ENCODE measurements at regions not wholly inside any gene's neighbourhood (a gene's known extent, or its start where the extent isn't known, plus 50 kb on each side); places are given as distances from the start of the nearest gene placed in this dataset.

- no peak for DNase-seq (ENCODE audit: low spot score)
Measured at GRCh38 chr2:226680719-226681118, 118.9 kb downstream of the IRS1 start.

DNA sequence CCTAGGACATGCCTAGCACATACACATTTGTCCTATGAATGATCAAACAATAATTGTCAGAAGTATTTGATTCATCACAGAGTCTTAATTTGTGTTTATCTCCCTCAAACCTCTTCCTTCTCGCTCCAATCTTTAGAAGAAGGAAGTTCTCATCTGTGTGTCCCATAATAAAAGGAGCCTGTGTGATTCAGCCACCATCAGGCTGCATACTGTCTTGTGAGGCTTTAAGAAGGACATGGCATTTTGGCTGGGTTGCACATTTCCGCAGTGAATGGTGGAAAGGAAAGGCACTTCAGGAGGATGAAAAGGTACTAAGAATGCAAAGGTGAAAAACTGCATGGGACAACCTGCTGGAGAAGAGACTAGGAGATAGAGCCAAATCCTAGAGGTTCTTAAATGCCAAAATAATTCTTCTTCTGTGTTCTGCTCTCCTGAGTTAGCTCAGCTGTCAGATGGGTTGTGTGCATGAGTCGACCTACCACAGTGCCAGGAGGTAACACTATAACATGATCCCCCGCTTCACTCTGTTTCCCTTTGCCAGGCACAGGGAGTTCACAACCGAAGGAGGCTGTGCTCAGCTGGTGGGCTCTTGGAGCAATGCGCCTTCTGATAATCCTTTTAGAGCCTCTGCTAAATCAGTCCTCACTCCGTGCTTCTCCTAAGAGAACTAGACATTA lies 120.1 kb downstream of the IRS1 start:
- no peak for DNase-seq (ENCODE audit: low spot score)

DNA sequence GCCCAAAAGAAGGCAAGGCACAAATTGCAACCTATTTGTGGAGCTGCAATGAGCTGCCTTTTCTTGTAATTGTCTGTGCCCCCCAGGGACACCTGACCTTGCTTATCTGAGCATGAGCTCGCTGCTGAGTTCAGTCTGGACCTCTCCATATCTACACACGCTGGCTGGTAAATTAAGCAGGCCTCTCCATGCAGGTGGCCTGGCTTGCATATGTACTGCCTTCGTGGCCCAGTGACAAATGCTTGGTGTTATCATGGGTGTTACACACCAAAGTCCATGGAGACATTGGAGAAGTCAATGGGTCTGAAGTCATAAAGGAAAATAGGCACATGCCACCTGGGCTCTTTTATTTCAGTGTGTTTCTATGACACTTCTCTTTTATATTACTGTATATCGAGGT lies 121.2 kb downstream of the IRS1 start:
- DNase-seq (ENCODE audit: low spot score): no peak

DNA sequence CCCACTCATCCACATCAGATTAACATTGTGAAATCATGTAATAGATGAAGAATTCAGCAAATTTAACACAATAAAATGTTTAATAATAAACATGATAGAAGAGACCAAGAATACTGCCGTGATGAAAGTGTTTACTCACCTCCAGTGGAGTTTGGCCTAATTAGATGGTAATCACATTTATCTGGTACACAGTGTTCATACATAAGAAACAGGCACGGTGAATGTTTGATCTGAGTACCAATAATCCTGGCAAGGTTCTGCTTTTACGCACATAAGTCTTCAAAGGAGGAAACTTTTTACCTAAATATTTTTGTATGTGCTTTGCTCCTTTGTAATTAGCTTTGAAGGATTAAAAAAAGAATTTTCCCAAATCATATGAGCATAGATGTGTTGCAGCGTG lies 122.5 kb downstream of the IRS1 start:
- DNase-seq (ENCODE audit: low spot score): no peak

DNA sequence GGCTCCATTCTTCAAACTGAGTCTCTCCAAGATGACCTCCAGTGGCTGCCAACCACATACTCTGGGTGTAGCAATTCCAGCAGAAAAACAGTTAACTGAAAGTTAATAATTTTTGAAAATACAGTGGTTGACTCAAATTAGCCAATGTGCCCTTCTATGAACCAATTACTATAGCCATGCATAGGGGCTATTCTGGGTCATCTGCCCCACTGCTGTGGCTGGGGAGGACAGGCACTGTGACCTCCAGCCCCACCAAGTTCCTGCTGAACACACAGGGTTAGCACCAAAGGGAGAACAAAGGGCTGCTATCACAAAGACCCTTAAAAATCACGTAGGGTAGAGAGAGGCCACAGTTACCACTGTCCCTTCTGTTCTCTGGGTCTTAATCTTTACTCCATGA lies 123.0 kb downstream of the IRS1 start:
- no peak for DNase-seq (ENCODE audit: low spot score)

GRCh38 chr2:226674123-226674522 lies 125.5 kb downstream of the IRS1 start:
- DNase-seq (ENCODE audit: low spot score): no peak

DNA sequence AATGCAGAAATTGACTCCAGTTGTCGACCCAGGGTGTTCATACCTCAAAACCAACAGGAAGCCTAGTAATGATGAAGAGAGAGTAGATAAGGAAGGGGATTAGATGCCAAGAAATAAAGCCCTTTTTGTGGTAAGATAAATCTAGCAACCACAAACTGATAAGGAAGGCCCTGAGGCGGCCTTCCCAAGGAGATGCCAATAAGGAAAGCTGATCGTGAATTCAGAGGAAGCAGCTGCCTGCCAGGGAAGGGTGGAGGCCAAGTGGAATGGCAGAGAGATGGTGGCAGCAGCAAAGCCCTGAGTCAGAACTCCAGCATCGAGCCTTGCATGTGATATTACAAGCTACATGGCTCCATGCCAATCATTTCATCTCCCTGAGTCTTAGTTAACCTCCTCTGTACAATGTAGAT lies 126.3 kb downstream of the IRS1 start:
- no peak for DNase-seq (ENCODE audit: low spot score)

- no peak for DNase-seq (ENCODE audit: low spot score)
Measured at GRCh38 chr2:226671141-226671676, 128.4 kb downstream of the IRS1 start.

GRCh38 chr2:226669905-226670304 lies 129.7 kb downstream of the IRS1 start:
- no peak for DNase-seq (ENCODE audit: low spot score)

- DNase-seq (ENCODE audit: low spot score): no peak
Measured at GRCh38 chr2:226669249-226669648, 130.4 kb downstream of the IRS1 start.

GRCh38 chr2:226667736-226668135 lies 131.9 kb downstream of the IRS1 start:
- no peak for DNase-seq (ENCODE audit: low spot score)

- DNase-seq (ENCODE audit: low spot score): no peak
Measured at GRCh38 chr2:226665306-226665831, 134.3 kb downstream of the IRS1 start.

- DNase-seq (ENCODE audit: low spot score): no peak
Measured at GRCh38 chr2:226664661-226665060, 135.0 kb downstream of the IRS1 start.

DNA sequence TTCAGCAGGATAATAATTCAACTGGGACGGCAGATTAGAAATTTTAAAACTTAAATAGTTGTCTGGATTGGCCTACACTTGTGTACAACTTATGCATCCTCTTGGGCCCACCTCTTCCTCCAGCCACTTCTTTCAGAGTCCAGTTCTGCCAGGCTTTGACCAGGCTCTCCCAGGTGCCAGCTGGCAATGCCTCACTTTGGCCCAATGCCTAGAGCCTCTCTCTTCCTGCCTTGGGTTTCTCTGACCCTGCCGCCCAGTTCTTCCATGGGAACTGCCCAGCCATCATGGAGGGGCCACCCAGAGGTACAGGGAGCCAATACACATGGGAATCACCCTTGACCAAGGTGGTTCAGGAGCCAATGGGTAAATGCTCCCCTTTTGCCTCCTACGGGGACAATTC lies 135.5 kb downstream of the IRS1 start:
- DNase-seq (ENCODE audit: low spot score): no peak

DNA sequence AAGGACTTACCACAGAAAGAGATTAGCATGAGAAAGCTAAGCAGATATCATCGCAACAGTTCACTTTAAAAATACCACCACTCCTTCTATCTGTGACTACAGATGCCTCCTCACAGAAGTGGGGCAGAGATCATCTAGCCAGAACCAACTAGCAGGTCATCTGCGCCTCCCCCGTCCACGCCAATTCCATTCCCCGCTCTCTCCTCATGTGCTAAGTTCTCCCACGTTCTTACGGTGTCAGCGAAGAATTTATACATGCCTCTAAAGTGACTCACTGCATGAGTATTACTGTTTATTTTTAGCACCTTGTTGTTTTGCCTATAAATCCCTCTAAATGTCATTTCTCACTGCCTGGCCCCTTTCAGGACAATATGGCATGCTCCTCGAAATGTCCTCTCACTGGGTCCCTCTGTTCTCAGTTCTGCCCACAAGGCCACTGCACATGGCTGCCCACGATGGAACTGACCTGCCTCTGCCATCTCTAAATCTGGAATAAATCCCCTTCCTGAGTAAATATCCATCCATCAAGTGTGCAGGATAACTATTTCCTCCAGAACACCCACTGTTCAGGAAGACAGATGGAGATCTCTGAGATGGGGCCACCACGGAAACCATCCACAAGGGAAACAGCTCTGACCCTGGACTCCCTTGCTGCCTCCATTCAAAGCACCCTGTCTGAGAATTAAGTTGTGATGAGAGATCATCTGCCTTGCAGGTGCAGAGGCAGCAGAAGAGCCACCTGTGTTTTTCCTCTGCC lies 137.7 kb downstream of the IRS1 start:
- no peak for DNase-seq (ENCODE audit: low spot score)

DNA sequence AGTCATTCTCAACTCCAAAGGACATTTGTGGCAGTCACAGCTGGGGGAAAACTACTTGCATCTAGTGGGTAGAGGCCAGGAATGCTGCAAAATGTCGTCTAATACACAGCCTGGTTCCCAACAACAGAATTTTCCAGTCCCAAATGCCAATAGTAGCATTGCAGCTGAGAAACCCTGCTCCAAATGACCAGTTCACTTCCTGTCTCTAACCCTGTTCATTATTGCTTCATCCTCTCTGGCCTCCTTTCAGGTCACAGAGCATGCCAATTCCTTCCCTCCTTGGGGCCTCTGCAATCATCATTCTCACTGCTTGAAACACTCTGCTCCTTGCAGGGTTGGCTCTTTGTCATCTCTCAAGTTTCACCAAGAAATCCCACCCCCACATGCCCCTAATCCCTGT lies 139.1 kb downstream of the IRS1 start:
- no peak for DNase-seq (ENCODE audit: low spot score)

DNA sequence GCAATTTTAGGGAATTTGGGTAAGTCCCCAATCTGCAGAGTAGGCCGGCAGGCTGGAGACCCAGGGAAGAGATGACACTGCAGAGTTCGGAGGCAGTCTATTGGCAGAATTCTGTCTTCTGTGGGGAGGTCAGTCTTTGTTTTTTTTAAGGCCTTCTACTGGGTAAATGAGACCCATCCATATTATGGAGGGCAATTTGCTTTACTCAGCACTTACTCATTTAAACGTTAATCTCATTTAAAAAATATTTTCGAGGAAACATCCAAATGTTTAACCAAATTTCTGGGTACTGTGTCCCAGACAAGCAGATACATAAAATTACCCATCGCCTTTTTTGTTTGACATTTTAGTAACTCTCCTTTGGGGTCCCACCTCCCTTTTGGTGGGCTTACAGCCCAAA lies 139.5 kb downstream of the IRS1 start:
- no peak for DNase-seq (ENCODE audit: low spot score)

- DNase-seq (ENCODE audit: low spot score): no peak
Measured at GRCh38 chr2:226659410-226659809, 140.2 kb downstream of the IRS1 start.

DNA sequence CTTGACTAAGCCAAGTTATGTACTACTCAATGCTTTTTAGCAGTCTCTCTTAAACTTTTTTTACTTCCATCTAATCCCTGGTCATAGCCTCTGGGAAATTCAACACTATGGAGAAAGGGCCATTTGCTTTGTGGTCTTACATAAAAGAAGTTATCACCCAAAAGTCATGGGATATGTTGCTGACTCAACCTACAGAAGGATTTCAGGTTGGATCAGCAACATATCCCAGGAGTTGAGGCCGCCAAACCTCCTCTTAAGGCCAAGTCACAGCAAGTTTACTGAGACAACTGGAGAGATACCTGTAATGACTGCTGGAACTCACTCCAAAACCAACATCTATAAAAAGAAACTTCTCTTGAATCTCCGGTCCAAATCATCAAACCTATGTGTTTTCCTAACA lies 141.1 kb downstream of the IRS1 start:
- DNase-seq (ENCODE audit: low spot score): no peak

GRCh38 chr2:226657340-226658053 lies 142.1 kb downstream of the IRS1 start:
- DNase-seq (ENCODE audit: low spot score): no peak

- no peak for DNase-seq (ENCODE audit: low spot score)
Measured at GRCh38 chr2:226656367-226656766, 143.3 kb downstream of the IRS1 start.

DNA sequence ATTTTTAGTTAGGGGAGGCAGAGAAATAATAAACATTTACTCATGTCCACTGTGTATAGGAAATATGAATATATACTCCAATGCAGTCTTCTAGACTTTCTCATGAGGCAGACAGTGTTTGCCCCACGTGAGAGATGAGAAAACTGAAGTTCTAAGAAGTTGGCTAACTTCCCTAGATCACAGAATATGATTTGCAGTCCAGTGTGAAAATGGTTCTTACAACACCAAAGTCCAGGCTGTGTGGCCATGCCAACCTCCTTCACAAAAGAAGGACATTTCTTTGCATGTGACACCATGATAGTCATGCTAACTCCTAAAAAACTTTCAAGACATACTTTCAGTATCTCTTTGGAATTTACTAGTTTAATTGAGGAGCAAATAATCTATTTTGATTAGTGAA lies 143.7 kb downstream of the IRS1 start:
- no peak for DNase-seq (ENCODE audit: low spot score)

Data from hematopoietic multipotent progenitor cell treated with erythropoietin and hydrocortisone succinate and interleukin-3 and kit ligand, for 15 days (in vitro differentiated cells).